ENCODE measurements at regions not wholly inside any gene's neighbourhood (a gene's known extent, or its start where the extent isn't known, plus 50 kb on each side); places are given as distances from the start of the nearest gene placed in this dataset.
"Not testable (repeated sequence)": the region's sequence is repeated elsewhere in the genome, so short reads cannot be mapped to it uniquely, and the experiment has no call there.

DNA sequence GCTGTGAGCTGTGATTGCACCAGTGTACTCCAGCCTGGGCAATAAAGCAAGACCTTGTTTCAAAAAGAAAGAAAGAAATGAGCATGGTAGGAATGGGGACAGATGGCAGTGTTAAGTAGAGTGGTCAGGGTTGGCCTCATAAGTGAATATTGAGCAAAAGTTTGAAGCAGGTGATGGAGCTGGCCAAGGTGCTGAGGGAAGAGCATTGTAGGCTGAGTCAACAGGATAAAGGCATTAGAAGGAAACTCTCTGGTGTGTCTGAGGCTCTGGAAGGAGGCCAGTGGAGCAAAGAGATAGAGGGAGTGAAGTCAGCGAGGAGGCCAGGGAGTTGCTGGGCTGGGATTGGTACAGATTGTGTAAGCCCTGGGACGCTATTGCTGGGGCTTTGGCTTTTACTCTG lies 336.1 kb downstream of the ZNF37A start:
- not testable (repeated sequence) for H3K4me3 ChIP-seq (ENCODE audit: low read depth, low read length)

DNA sequence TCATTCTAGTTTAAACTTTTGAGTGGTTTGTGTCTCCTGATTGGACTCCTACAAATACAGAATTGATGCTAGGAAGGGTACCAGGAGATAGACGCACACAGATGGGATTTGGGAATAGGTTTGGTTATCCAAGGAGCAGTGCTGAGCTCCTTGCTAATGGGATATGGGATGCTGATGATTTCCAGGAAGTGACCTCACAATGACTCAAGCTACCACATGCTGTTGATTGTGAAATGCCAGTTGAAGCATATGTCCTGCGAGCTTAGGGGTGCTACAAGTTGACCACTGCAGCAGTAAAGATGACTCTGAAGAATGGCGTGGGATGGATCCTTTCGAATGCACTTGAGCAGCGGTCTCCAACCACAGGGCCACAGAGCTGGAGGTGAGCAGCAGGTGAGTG lies 343.2 kb downstream of the ZNF37A start:
- not testable (repeated sequence) for H3K4me3 ChIP-seq (ENCODE audit: low read depth, low read length)

GRCh38 chr10:38448614-38449355 lies 354.6 kb downstream of the ZNF37A start:
- not testable (repeated sequence) for H3K4me3 ChIP-seq (ENCODE audit: low read depth, low read length)

- not testable (repeated sequence) for H3K4me3 ChIP-seq (ENCODE audit: low read depth, low read length)
Observed at GRCh38 chr10:38449618-38450017, 355.5 kb downstream of the ZNF37A start.

DNA sequence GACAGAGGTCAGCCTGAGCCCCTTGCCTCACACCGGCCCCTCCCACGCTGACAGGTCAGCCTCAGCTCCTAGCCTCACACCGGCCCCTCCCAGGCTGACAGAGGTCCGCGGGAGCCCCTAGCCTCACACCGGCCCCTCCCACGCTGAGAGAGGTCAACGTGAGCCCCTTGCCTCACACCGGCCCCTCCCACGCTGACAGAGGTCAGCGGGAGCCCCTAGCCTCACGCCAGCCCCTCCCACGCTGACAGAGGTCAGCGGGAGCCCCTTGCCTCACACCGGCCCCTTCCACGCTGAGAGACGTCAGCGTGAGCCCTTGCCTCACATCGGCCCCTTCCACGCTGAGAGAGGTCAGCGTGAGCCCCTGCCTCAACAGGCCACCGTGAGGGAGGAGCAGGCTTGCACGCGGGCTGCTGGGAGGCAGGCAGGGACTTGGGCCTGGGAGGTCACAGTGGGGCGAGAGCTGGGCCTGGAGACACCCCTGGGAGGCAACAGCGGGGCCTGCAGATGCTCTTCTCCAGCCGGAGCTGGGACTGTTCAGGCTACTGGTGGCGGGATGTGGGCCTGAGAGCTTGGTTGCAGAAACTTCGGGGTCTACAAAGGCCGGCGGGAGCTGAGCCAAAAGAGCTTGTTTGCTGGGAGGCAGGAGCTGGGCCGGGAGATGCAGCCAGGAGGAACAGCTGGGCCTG lies 356.4 kb downstream of the ZNF37A start:
- not testable (repeated sequence) for H3K4me3 ChIP-seq (ENCODE audit: low read depth, low read length)

- not testable (repeated sequence) for H3K4me3 ChIP-seq (ENCODE audit: low read depth, low read length)
Observed at GRCh38 chr10:38451306-38451967, 357.3 kb downstream of the ZNF37A start.
